HCT116 (cell line): ENCODE measurements at regions not wholly inside any gene's neighbourhood (a gene's known extent, or its start where the extent isn't known, plus 50 kb on each side); places are given as distances from the start of the nearest gene placed in this dataset.

Source experiments
- ATAC-seq: fragments of 200-7000 bp; cut with Tn5 transposase; 2 replicates; pipeline ENCODE4 v1.9.1; 2020; ENCODE audit warnings: mild to moderate bottlenecking, moderate library complexity
- BruUV-seq: library from RNA; stranded (reverse); fragments of 400-500 nt; replicated peaks from 2 replicates; lab custom pipeline; 2021; lab: Mats Ljungman, UMichigan
- CTCF ChIA-PET: fragments of 300-600 bp; sonication (Branson Sonifier 250); formaldehyde crosslinking; loops from one replicate; lab custom pipeline; 2021; ENCODE audit warnings: antibody characterized with exemption; lab: Charles Lee
- POLR2A ChIA-PET: fragments of 300-600, 350-600 bp; sonication (Branson Sonifier 250); formaldehyde crosslinking; loops from one replicate; lab custom pipeline; 2021; ENCODE audit warnings: antibody characterized with exemption; lab: Charles Lee
- RAD21 ChIA-PET, 2 experiments: fragments of 300-600 bp; sonication (Branson Sonifier 250); formaldehyde crosslinking; loops; one replicate each; lab custom pipeline; 2023; ENCODE audit warnings: low total read pairs in 2 of 2; ENCODE audit not compliant: uncharacterized antibody in 2 of 2, unreplicated experiment in 2 of 2, low non-redundant PET in 1 of 2; lab: Charles Lee
- DNase-seq: peaks from one replicate; pipeline ENCODE4 v3.0.0-alpha.2; 2010; ENCODE audit warnings: low read depth, low spot score
- H2AFZ ChIP-seq: fragments of 200-600 bp; shearing (Covaris generic), sonication (generic); 2 replicates; pipeline ENCODE4 v1.6.1; 2017; ENCODE audit warnings: low read depth, mixed run types, mixed read lengths, antibody characterized with exemption, low read length; ENCODE audit not compliant: poor library complexity, severe bottlenecking
- H3K27ac ChIP-seq: 2 replicates; pipeline ENCODE4 v1.5.1; 2012; ENCODE audit warnings: low read depth, low read length
- H3K27me3 ChIP-seq: fragments of 200-600 bp; sonication (generic); 2 replicates; pipeline ENCODE4 v1.6.1; 2016; ENCODE audit warnings: mixed run types, low read length, mixed read lengths; ENCODE audit not compliant: insufficient read depth
- H3K36me3 ChIP-seq, 2 experiments: fragments of 200-500 bp in 1 of 2; fragments of 200-600 bp in 1 of 2; sonication (Bioruptor generic) in 1 of 2; sonication (generic) in 1 of 2; 2 replicates each; pipeline versions ENCODE4 v1.5.1 to v1.6.1; 2014 to 2016; ENCODE audit warnings: low read length in 2 of 2, inconsistent platforms in 1 of 2, mixed read lengths in 1 of 2, mixed run types in 1 of 2; ENCODE audit not compliant: insufficient read depth in 2 of 2, control insufficient read depth in 1 of 2
- H3K4me1 ChIP-seq, 2 experiments: fragments of 200-600 bp in 1 of 2; sonication (generic) in 1 of 2; 2 replicates each; pipeline versions ENCODE4 v1.5.1 to v1.6.1; 2012 to 2017; ENCODE audit warnings: low read length in 2 of 2, inconsistent platforms in 1 of 2, mild to moderate bottlenecking in 1 of 2, mixed read lengths in 1 of 2, mixed run types in 1 of 2, moderate library complexity in 1 of 2; ENCODE audit not compliant: insufficient read depth in 2 of 2, control insufficient read depth in 1 of 2
- H3K4me2 ChIP-seq: fragments of 200-600 bp; sonication (generic); 2 replicates; pipeline ENCODE4 v1.6.1; 2017; ENCODE audit warnings: mixed run types, low read length, mixed read lengths
- H3K4me3 ChIP-seq, 2 experiments: fragments of 200-600 bp in 1 of 2; sonication (generic) in 1 of 2; replicated peaks in 1 of 2; 2 replicates each; pipeline ENCODE4 v1.5.1; 2011 to 2016; ENCODE audit warnings: low read length in 2 of 2, control low read depth in 1 of 2, low read depth in 1 of 2, mild to moderate bottlenecking in 1 of 2, mixed read lengths in 1 of 2, mixed run types in 1 of 2
- H3K79me2 ChIP-seq: fragments of 200-600 bp; sonication (generic); 2 replicates; pipeline ENCODE4 v1.6.1; 2017; ENCODE audit warnings: mild to moderate bottlenecking, mixed run types, low read length, moderate library complexity, mixed read lengths; ENCODE audit not compliant: insufficient read depth
- H3K9ac ChIP-seq: fragments of 200-600 bp; sonication (generic); 2 replicates; pipeline ENCODE4 v1.6.1; 2016; ENCODE audit warnings: low read length, mixed read lengths
- H3K9me2 ChIP-seq: fragments of 200-600 bp; sonication (generic), shearing (Covaris generic); 2 replicates; pipeline ENCODE4 v1.6.1; 2017; ENCODE audit warnings: mixed run types, mild to moderate bottlenecking, moderate library complexity; ENCODE audit not compliant: insufficient read depth
- H3K9me3 ChIP-seq, 2 experiments: fragments of 200-500 bp in 1 of 2; fragments of 200-600 bp in 1 of 2; sonication (Bioruptor generic) in 1 of 2; sonication (generic) in 1 of 2; 2 replicates each; pipeline ENCODE4 v1.6.1; 2014 to 2017; ENCODE audit warnings: low read length in 2 of 2, mixed read lengths in 2 of 2, inconsistent platforms in 1 of 2, low read depth in 1 of 2, mild to moderate bottlenecking in 1 of 2, mixed run types in 1 of 2, moderate library complexity in 1 of 2; ENCODE audit not compliant: control insufficient read depth in 1 of 2, insufficient read depth in 1 of 2
- H4K20me1 ChIP-seq: fragments of 200-600 bp; sonication (generic), shearing (Covaris generic); 2 replicates; pipeline ENCODE4 v1.6.1; 2017; ENCODE audit warnings: mixed run types, mild to moderate bottlenecking, moderate library complexity; ENCODE audit not compliant: insufficient read depth
- CBX3 ChIP-seq: IDR thresholded peaks from 2 replicates; pipeline ENCODE4 v1.6.1; 2012; ENCODE audit warnings: low read depth
- CEBPB ChIP-seq: IDR thresholded peaks from 2 replicates; pipeline ENCODE4 v1.6.1; 2012; ENCODE audit warnings: low read depth
- EGR1 ChIP-seq: IDR thresholded peaks from 2 replicates; pipeline ENCODE4 v1.6.1; 2012; ENCODE audit warnings: low read depth
- ELF1 ChIP-seq: IDR thresholded peaks from 2 replicates; pipeline ENCODE4 v1.6.1; 2012; ENCODE audit warnings: low read depth, borderline replicate concordance
- EZH2phosphoT487 ChIP-seq: fragments of 200-600 bp; IDR thresholded peaks from 2 replicates; pipeline ENCODE4 v1.6.1; 2018; ENCODE audit warnings: antibody characterized with exemption, borderline replicate concordance
- JUND ChIP-seq: IDR thresholded peaks from 2 replicates; pipeline ENCODE4 v1.6.1; 2012
- MAX ChIP-seq: IDR thresholded peaks from 2 replicates; pipeline ENCODE4 v1.6.1; 2012
- POLR2A ChIP-seq: IDR thresholded peaks from 2 replicates; pipeline ENCODE4 v1.7.0; 2011; ENCODE audit warnings: borderline replicate concordance; ENCODE audit not compliant: insufficient read depth, insufficient read length; ENCODE audit errors: extremely low read depth
- POLR2AphosphoS5 ChIP-seq: IDR thresholded peaks from 2 replicates; pipeline ENCODE4 v1.6.1; 2011; ENCODE audit warnings: mild to moderate bottlenecking, low read depth, low read length, moderate library complexity
- RAD21 ChIP-seq: IDR thresholded peaks from 2 replicates; pipeline ENCODE4 v1.6.1; 2012; ENCODE audit warnings: low read depth, mild to moderate bottlenecking
- SIN3A ChIP-seq: IDR thresholded peaks from 2 replicates; pipeline ENCODE4 v1.6.1; 2012; ENCODE audit warnings: low read depth
- SP1 ChIP-seq: IDR thresholded peaks from 2 replicates; pipeline ENCODE4 v1.6.1; 2012; ENCODE audit warnings: low read depth
- SRF ChIP-seq: IDR thresholded peaks from 2 replicates; pipeline ENCODE4 v1.6.1; 2012; ENCODE audit warnings: low read depth
- ZFX ChIP-seq: fragments of 450-650 bp; IDR thresholded peaks from 2 replicates; pipeline ENCODE4 v1.6.1; 2017
- intact Hi-C: fragments of 100-400 bp; cut with micrococcal nuclease; formaldehyde crosslinking; loops from 2 replicates; pipeline ENCODE4 v1.10.0; 2022
- TF ChIP-seq, protein P1 (sequence below): IDR thresholded peaks from 2 replicates; pipeline ENCODE4 v1.6.1; 2012
- TF ChIP-seq, protein P2 (sequence below): IDR thresholded peaks from 2 replicates; pipeline ENCODE4 v1.6.1; 2012; ENCODE audit warnings: low read depth
- TF ChIP-seq, protein P3 (sequence below), 3 experiments: fragments of 200-600 bp in 1 of 3; sonication (generic) in 1 of 3; IDR thresholded peaks in 2 of 3; conservative IDR thresholded peaks in 1 of 3; 2 replicates each; pipeline ENCODE4 v1.5.1; 2012 to 2017; ENCODE audit warnings: low read depth in 2 of 3, low read length in 2 of 3, antibody characterized with exemption in 1 of 3, borderline replicate concordance in 1 of 3, control low read depth in 1 of 3, mild to moderate bottlenecking in 1 of 3, mixed read lengths in 1 of 3, mixed run types in 1 of 3, moderate library complexity in 1 of 3; ENCODE audit not compliant: insufficient read depth in 1 of 3

- ChIA-PET CTCF (no interaction called here), POLR2A (no interaction called here), RAD21 (no interaction called here)
- BruUV-seq: no TSS peak
- Histone ChIP-seq H3K9me2 (no peaks in the 10 kb centered on the region), H3K9ac (no peak overlapping the region), H3K9me3 (no peaks in the 10 kb centered on the region), H3K4me2 (no peak overlapping the region), H3K36me3 (no peaks in the 10 kb centered on the region), H4K20me1 (no peaks in the 10 kb centered on the region), H3K27me3 (peaks cover 30% of the 10 kb centered on the region), H3K79me2 (no peaks in the 10 kb centered on the region), H3K27ac (no peak overlapping the region), H3K4me3 (no peak overlapping the region), H3K4me1 (no peaks in the 10 kb centered on the region), H2AFZ (no peak overlapping the region)
- intact Hi-C loops: no loop called here
- ATAC-seq (no peak), DNase-seq (no peak)
- TF ChIP-seq ELF1 (no peak), CBX3 (no peak), CEBPB (no peak), SP1 (no peak), EGR1 (no peak), POLR2AphosphoS5 (no peak), EZH2phosphoT487 (no peak), MAX (no peak), SRF (no peak), ZFX (no peak), RAD21 (no peak), POLR2A (no peak), SIN3A (no peak), JUND (no peak)
- TF ChIP-seq, protein P1, sequence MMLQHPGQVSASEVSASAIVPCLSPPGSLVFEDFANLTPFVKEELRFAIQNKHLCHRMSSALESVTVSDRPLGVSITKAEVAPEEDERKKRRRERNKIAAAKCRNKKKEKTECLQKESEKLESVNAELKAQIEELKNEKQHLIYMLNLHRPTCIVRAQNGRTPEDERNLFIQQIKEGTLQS: no peak
- TF ChIP-seq, protein P2, sequence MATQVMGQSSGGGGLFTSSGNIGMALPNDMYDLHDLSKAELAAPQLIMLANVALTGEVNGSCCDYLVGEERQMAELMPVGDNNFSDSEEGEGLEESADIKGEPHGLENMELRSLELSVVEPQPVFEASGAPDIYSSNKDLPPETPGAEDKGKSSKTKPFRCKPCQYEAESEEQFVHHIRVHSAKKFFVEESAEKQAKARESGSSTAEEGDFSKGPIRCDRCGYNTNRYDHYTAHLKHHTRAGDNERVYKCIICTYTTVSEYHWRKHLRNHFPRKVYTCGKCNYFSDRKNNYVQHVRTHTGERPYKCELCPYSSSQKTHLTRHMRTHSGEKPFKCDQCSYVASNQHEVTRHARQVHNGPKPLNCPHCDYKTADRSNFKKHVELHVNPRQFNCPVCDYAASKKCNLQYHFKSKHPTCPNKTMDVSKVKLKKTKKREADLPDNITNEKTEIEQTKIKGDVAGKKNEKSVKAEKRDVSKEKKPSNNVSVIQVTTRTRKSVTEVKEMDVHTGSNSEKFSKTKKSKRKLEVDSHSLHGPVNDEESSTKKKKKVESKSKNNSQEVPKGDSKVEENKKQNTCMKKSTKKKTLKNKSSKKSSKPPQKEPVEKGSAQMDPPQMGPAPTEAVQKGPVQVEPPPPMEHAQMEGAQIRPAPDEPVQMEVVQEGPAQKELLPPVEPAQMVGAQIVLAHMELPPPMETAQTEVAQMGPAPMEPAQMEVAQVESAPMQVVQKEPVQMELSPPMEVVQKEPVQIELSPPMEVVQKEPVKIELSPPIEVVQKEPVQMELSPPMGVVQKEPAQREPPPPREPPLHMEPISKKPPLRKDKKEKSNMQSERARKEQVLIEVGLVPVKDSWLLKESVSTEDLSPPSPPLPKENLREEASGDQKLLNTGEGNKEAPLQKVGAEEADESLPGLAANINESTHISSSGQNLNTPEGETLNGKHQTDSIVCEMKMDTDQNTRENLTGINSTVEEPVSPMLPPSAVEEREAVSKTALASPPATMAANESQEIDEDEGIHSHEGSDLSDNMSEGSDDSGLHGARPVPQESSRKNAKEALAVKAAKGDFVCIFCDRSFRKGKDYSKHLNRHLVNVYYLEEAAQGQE: no peak
- TF ChIP-seq, protein P3, sequence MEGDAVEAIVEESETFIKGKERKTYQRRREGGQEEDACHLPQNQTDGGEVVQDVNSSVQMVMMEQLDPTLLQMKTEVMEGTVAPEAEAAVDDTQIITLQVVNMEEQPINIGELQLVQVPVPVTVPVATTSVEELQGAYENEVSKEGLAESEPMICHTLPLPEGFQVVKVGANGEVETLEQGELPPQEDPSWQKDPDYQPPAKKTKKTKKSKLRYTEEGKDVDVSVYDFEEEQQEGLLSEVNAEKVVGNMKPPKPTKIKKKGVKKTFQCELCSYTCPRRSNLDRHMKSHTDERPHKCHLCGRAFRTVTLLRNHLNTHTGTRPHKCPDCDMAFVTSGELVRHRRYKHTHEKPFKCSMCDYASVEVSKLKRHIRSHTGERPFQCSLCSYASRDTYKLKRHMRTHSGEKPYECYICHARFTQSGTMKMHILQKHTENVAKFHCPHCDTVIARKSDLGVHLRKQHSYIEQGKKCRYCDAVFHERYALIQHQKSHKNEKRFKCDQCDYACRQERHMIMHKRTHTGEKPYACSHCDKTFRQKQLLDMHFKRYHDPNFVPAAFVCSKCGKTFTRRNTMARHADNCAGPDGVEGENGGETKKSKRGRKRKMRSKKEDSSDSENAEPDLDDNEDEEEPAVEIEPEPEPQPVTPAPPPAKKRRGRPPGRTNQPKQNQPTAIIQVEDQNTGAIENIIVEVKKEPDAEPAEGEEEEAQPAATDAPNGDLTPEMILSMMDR (IDR thresholded peaks at IDR 0.05 in 2 of 3, conservative IDR thresholded peaks at IDR 0.05 in 1 of 3; ENCODE audit: borderline replicate concordance in 1 of 3, insufficient read depth in 1 of 3, low read depth in 2 of 3, low read length in 2 of 3): no peak
Observed at GRCh38 chr15:81908111-81908510, 137.7 kb downstream of the MEX3B start.
